ENCODE measurements at regions not wholly inside any gene's neighbourhood (a gene's known extent, or its start where the extent isn't known, plus 50 kb on each side); places are given as distances from the start of the nearest gene placed in this dataset.

DNA sequence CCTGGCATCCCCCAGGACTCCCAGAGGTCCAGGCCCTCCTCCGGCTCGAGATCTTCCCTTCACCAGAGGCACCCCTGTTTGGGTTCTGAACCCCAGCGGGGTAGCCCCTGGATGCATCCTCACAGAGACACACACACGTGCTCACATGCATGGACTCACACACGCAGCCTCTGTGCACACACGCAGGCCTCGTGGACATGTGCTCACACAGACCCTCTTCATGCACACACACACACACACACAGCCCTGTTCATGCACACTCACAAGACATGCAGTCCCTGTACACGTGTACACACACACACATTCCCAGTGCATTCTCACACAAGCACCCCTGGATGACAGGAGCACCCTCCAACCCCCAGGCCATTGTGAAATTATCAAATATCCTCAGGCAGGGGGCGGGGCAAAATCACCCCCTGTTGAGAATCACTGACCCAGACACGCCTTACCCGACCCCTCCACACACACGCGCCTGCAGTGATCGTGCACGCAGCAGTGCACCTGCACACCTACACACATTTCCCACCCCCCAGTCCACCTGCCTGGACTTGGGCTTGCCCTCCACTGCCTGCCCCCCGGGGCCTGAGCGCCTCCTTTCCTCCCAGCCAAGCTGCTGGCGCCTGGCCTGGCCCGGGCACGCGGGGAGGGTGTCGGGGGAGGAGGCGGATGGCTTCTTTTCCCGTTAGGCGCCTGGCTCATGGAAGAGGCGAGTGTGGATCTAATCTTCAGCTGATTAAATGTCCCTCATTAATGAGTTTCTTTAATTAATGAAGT, 62.6 kb downstream of the ENGASE start:
- Histone ChIP-seq H3K4me3 (no peak overlapping the region), H3K36me3 (no peaks in the 10 kb centered on the region), H3K9me3 (no peaks in the 10 kb centered on the region), H3K27me3 (replicated peaks; ENCODE audit: insufficient read depth) (no peaks in the 10 kb centered on the region), H3K4me1 (ENCODE audit: control insufficient read depth in 1 of 2, low read depth in 2 of 2) (no peaks in the 10 kb centered on the region), H3K27ac (no peak overlapping the region)
- DNase-seq (ENCODE audit: low spot score): no peak
- TF ChIP-seq, protein P1, sequence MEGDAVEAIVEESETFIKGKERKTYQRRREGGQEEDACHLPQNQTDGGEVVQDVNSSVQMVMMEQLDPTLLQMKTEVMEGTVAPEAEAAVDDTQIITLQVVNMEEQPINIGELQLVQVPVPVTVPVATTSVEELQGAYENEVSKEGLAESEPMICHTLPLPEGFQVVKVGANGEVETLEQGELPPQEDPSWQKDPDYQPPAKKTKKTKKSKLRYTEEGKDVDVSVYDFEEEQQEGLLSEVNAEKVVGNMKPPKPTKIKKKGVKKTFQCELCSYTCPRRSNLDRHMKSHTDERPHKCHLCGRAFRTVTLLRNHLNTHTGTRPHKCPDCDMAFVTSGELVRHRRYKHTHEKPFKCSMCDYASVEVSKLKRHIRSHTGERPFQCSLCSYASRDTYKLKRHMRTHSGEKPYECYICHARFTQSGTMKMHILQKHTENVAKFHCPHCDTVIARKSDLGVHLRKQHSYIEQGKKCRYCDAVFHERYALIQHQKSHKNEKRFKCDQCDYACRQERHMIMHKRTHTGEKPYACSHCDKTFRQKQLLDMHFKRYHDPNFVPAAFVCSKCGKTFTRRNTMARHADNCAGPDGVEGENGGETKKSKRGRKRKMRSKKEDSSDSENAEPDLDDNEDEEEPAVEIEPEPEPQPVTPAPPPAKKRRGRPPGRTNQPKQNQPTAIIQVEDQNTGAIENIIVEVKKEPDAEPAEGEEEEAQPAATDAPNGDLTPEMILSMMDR (IDR thresholded peaks at IDR 0.05): no peak
- ATAC-seq (ENCODE audit: insufficient number of reproducible peaks, low FRiP score, low read depth): no peak

DNA sequence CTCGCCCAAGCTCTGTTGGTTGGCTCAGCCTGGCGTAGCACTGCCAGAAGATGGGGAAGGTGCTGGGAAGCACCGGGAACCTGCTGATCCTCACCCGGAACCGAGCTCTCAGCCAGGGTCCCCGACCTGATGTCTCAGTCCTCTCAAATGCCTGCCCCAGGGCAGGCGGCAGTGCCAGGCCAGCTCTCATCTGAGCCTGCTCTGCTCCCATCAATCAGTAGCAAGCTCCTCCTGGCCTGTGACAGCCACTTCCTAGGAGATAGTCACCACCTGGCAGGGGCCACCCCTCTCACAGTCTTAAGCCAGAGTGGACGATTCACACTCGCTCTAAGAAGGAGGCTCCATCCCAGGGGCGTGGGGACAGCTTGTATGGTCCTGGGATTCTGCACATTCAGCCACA, 62.0 kb downstream of the ENGASE start:
- Histone ChIP-seq H3K4me1 (ENCODE audit: control insufficient read depth in 1 of 2, low read depth in 2 of 2) (no peaks in the 10 kb centered on the region), H3K27ac (no peak overlapping the region), H3K9me3 (no peaks in the 10 kb centered on the region), H3K27me3 (replicated peaks; ENCODE audit: insufficient read depth) (no peaks in the 10 kb centered on the region), H3K4me3 (no peak overlapping the region), H3K36me3 (no peaks in the 10 kb centered on the region)
- TF ChIP-seq, protein P1 (IDR thresholded peaks at IDR 0.05): no peak
- ATAC-seq (ENCODE audit: insufficient number of reproducible peaks, low FRiP score, low read depth): no peak
- DNase-seq (ENCODE audit: low spot score): no peak

Data from thoracic aorta (tissue), 2 donors.